ENCODE measurements at regions not wholly inside any gene's neighbourhood (a gene's known extent, or its start where the extent isn't known, plus 50 kb on each side); places are given as distances from the start of the nearest gene placed in this dataset.
A peak's percentile ranks its signal among the peaks of the same experiment; 100 is the strongest.
"Not testable (repeated sequence)": the region's sequence is repeated elsewhere in the genome, so short reads cannot be mapped to it uniquely, and the experiment has no call there.

GRCh38 chr6:56789879-56790278 is 147.2 kb upstream of the DST start:
- BruUV-seq (replicated peaks) = no TSS peak
- DNase-seq (ENCODE audit: unreplicated experiment) = no peak
- Mint-ChIP-seq H3K4me1 (ENCODE audit: insufficient read depth, unreplicated experiment) (peaks cover 22% of the 10 kb centered on the region), H3K27me3 (ENCODE audit: insufficient read depth, unreplicated experiment) (no peaks in the 10 kb centered on the region), H3K36me3 (ENCODE audit: insufficient read depth, unreplicated experiment) (no peaks in the 10 kb centered on the region), H3K27ac (ENCODE audit: low read depth, unreplicated experiment) (peak overlapping the region; percentile 86), H3K4me3 (ENCODE audit: unreplicated experiment) (no peak overlapping the region), H3K9me3 (ENCODE audit: unreplicated experiment) (peaks cover 6% of the 10 kb centered on the region)
- ChIA-PET POLR2A (interaction anchor here (1.1 kb wide), 1 partner anchor 15 kb away, joined by 6 read pairs; no protein-coding TSS in a partner anchor), CTCF (interaction anchor here (1.0 kb wide), 2 partner anchors 58 to 81 kb away, joined by 3 to 4 read pairs; no protein-coding TSS in a partner anchor)
- intact Hi-C loops (cut with micrococcal nuclease) = no loop called here
- TF ChIP-seq CTCF (IDR thresholded peaks at IDR 0.05; ENCODE audit: unreplicated experiment) = no peak

- no peak for TF ChIP-seq CTCF (IDR thresholded peaks at IDR 0.05; ENCODE audit: unreplicated experiment)
- ChIA-PET CTCF (interaction anchor here (1.0 kb wide), 2 partner anchors 58 to 80 kb away, joined by 3 to 4 read pairs; no protein-coding TSS in a partner anchor), POLR2A (interaction anchor here (1.1 kb wide), 1 partner anchor 15 kb away, joined by 6 read pairs; no protein-coding TSS in a partner anchor)
- Mint-ChIP-seq H3K4me1 (ENCODE audit: insufficient read depth, unreplicated experiment) (peaks cover 17% of the 10 kb centered on the region), H3K36me3 (ENCODE audit: insufficient read depth, unreplicated experiment) (no peaks in the 10 kb centered on the region), H3K9me3 (ENCODE audit: unreplicated experiment) (peaks cover 6% of the 10 kb centered on the region), H3K4me3 (ENCODE audit: unreplicated experiment) (no peak overlapping the region), H3K27me3 (ENCODE audit: insufficient read depth, unreplicated experiment) (no peaks in the 10 kb centered on the region), H3K27ac (ENCODE audit: low read depth, unreplicated experiment) (peak overlapping the region; percentile 86)
- BruUV-seq (replicated peaks) = no TSS peak
- intact Hi-C loops (cut with micrococcal nuclease) = no loop called here
- no peak for DNase-seq (ENCODE audit: unreplicated experiment)
Observed at GRCh38 chr6:56789342-56789741, 146.7 kb upstream of the DST start.

- Mint-ChIP-seq H3K36me3 (ENCODE audit: insufficient read depth, unreplicated experiment) (no peaks in the 10 kb centered on the region), H3K9me3 (ENCODE audit: unreplicated experiment) (peaks cover 6% of the 10 kb centered on the region), H3K4me1 (ENCODE audit: insufficient read depth, unreplicated experiment) (peaks cover 12% of the 10 kb centered on the region), H3K4me3 (ENCODE audit: unreplicated experiment) (no peak overlapping the region), H3K27ac (ENCODE audit: low read depth, unreplicated experiment) (no peak overlapping the region), H3K27me3 (ENCODE audit: insufficient read depth, unreplicated experiment) (no peaks in the 10 kb centered on the region)
- POLR2A ChIA-PET = interaction anchor here (0.9 to 1.0 kb wide), 2 partner anchors 11 to 14 kb away, joined by 4 read pairs; no protein-coding TSS in a partner anchor
- CTCF ChIA-PET = interaction anchor here (0.5 to 2.3 kb wide), 4 partner anchors 15 to 89 kb away, joined by 3 to 7 read pairs (median 3); no protein-coding TSS in a partner anchor
- intact Hi-C loops (cut with micrococcal nuclease) = no loop called here
- no peak for TF ChIP-seq CTCF (IDR thresholded peaks at IDR 0.05; ENCODE audit: unreplicated experiment)
- BruUV-seq (replicated peaks) = no TSS peak
- no peak for DNase-seq (ENCODE audit: unreplicated experiment)
Observed at GRCh38 chr6:56787209-56787608, 144.5 kb upstream of the DST start.

GRCh38 chr6:56786256-56786655 is 143.6 kb upstream of the DST start:
- no peak for TF ChIP-seq CTCF (IDR thresholded peaks at IDR 0.05; ENCODE audit: unreplicated experiment)
- BruUV-seq (replicated peaks) = no TSS peak
- Mint-ChIP-seq H3K4me3 (ENCODE audit: unreplicated experiment) (no peak overlapping the region), H3K36me3 (ENCODE audit: insufficient read depth, unreplicated experiment) (no peaks in the 10 kb centered on the region), H3K9me3 (ENCODE audit: unreplicated experiment) (peaks cover 6% of the 10 kb centered on the region), H3K4me1 (ENCODE audit: insufficient read depth, unreplicated experiment) (peaks cover 12% of the 10 kb centered on the region), H3K27me3 (ENCODE audit: insufficient read depth, unreplicated experiment) (no peaks in the 10 kb centered on the region), H3K27ac (ENCODE audit: low read depth, unreplicated experiment) (no peak overlapping the region)
- DNase-seq (ENCODE audit: unreplicated experiment) = no peak
- POLR2A ChIA-PET = no interaction called here
- intact Hi-C loops (cut with micrococcal nuclease) = no loop called here
- CTCF ChIA-PET = no interaction called here

GRCh38 chr6:56785536-56785935 is 142.8 kb upstream of the DST start:
- H3K36me3 Mint-ChIP-seq (ENCODE audit: insufficient read depth, unreplicated experiment); H3K27me3 Mint-ChIP-seq (ENCODE audit: insufficient read depth, unreplicated experiment); DNase-seq (ENCODE audit: unreplicated experiment); BruUV-seq (replicated peaks); POLR2A ChIA-PET; H3K4me3 Mint-ChIP-seq (ENCODE audit: unreplicated experiment); H3K9me3 Mint-ChIP-seq (ENCODE audit: unreplicated experiment); H3K27ac Mint-ChIP-seq (ENCODE audit: low read depth, unreplicated experiment); intact Hi-C loops (cut with micrococcal nuclease): not testable (repeated sequence)
- peaks cover 11% of the 10 kb centered on the region for H3K4me1 Mint-ChIP-seq (ENCODE audit: insufficient read depth, unreplicated experiment)
- CTCF ChIA-PET = interaction anchor here (0.6 kb wide), 1 partner anchor 37 kb away, joined by 3 read pairs; no protein-coding TSS in a partner anchor

GRCh38 chr6:56780109-56780508 is 137.4 kb upstream of the DST start:
- BruUV-seq (replicated peaks); DNase-seq (ENCODE audit: unreplicated experiment); intact Hi-C loops (cut with micrococcal nuclease); H3K9me3 Mint-ChIP-seq (ENCODE audit: unreplicated experiment); H3K4me3 Mint-ChIP-seq (ENCODE audit: unreplicated experiment); H3K4me1 Mint-ChIP-seq (ENCODE audit: insufficient read depth, unreplicated experiment); CTCF ChIA-PET; POLR2A ChIA-PET; H3K27me3 Mint-ChIP-seq (ENCODE audit: insufficient read depth, unreplicated experiment); H3K36me3 Mint-ChIP-seq (ENCODE audit: insufficient read depth, unreplicated experiment); H3K27ac Mint-ChIP-seq (ENCODE audit: low read depth, unreplicated experiment): not testable (repeated sequence)

Data from MCF 10A (cell line).